Endothelial cell of umbilical vein (primary cell): ENCODE measurements at regions not wholly inside any gene's neighbourhood (a gene's known extent, or its start where the extent isn't known, plus 50 kb on each side); places are given as distances from the start of the nearest gene placed in this dataset.

ENCODE experiments used
- CTCF ChIP-seq, 2 donors: IDR thresholded peaks; 1 replicate in 1 of 2; 2 replicates in 1 of 2; pipeline ENCODE4 v1.5.1; 2011; ENCODE audit warnings: low read length in 2 of 2, mild to moderate bottlenecking in 2 of 2, moderate library complexity in 2 of 2, control low read depth in 1 of 2, inconsistent platforms in 1 of 2, low read depth in 1 of 2; ENCODE audit not compliant: insufficient read depth in 1 of 2; ENCODE audit errors: extremely low read depth in 1 of 2
- EZH2 ChIP-seq: IDR thresholded peaks from 2 replicates; pipeline ENCODE4 v1.6.1; 2012; ENCODE audit warnings: borderline replicate concordance, low read depth, mild to moderate bottlenecking, moderate library complexity, low read length, inconsistent platforms; ENCODE audit not compliant: severe bottlenecking
- FOS ChIP-seq: IDR thresholded peaks from 2 replicates; pipeline ENCODE4 v1.6.1; 2011; ENCODE audit warnings: mild to moderate bottlenecking, low read length, moderate library complexity, borderline replicate concordance; ENCODE audit not compliant: insufficient read depth
- JUN ChIP-seq: IDR thresholded peaks from 2 replicates; pipeline ENCODE4 v1.6.1; 2011; ENCODE audit warnings: borderline replicate concordance, low read depth; ENCODE audit not compliant: insufficient read length, insufficient read depth
- MAX ChIP-seq: IDR thresholded peaks from 2 replicates; pipeline ENCODE4 v1.6.1; 2011; ENCODE audit not compliant: insufficient read depth, insufficient read length
- MYC ChIP-seq: IDR thresholded peaks from one replicate; pipeline ENCODE4 v1.6.1; 2011; ENCODE audit warnings: mild to moderate bottlenecking, low read depth, low read length
- POLR2A ChIP-seq: IDR thresholded peaks from 2 replicates; pipeline ENCODE4 v1.6.1; 2012; ENCODE audit warnings: low read depth, mild to moderate bottlenecking, control low read depth, low read length
- POLR2AphosphoS5 ChIP-seq: IDR thresholded peaks from 2 replicates; pipeline ENCODE4 v1.6.1; 2012; ENCODE audit warnings: low read depth, mild to moderate bottlenecking, control low read depth, low read length, moderate library complexity; ENCODE audit not compliant: insufficient read depth

GRCh38 chr10:47224546-47225218 is 75.3 kb upstream of the GDF10 start:
- TF ChIP-seq FOS = no peak
- TF ChIP-seq CTCF (IDR thresholded peaks at IDR 0.05; ENCODE audit: extremely low read depth in 1 of 2, insufficient read depth in 1 of 2, low read depth in 1 of 2, low read length in 2 of 2) = no peak
- no peak for TF ChIP-seq POLR2AphosphoS5
- TF ChIP-seq EZH2 = no peak
- TF ChIP-seq POLR2A = no peak
- TF ChIP-seq MYC = no peak
- TF ChIP-seq JUN = no peak
- no peak for TF ChIP-seq MAX
